H9 (cell line): ENCODE measurements at regions not wholly inside any gene's neighbourhood (a gene's known extent, or its start where the extent isn't known, plus 50 kb on each side); places are given as distances from the start of the nearest gene placed in this dataset.

Experiments used
- DNase-seq: peaks from one replicate; pipeline ENCODE4 v3.0.0-alpha.2; 2017
- H2AFZ ChIP-seq: one replicate; pipeline ENCODE4 v1.6.1; 2013; ENCODE audit warnings: mild to moderate bottlenecking, low read length, control low read depth, moderate library complexity
- H2AK5ac ChIP-seq: 2 replicates; pipeline ENCODE4 v1.6.1; 2013; ENCODE audit warnings: low read length, control low read depth, mixed read lengths; ENCODE audit not compliant: insufficient read length
- H2BK120ac ChIP-seq: one replicate; pipeline ENCODE4 v1.6.1; 2013; ENCODE audit warnings: low read depth, mild to moderate bottlenecking, low read length, control low read depth, inconsistent platforms; ENCODE audit not compliant: poor library complexity, severe bottlenecking
- H2BK12ac ChIP-seq: 2 replicates; pipeline ENCODE4 v1.6.1; 2013; ENCODE audit warnings: low read length, control low read depth, mixed read lengths, low read depth; ENCODE audit not compliant: insufficient read length
- H2BK15ac ChIP-seq: 2 replicates; pipeline ENCODE4 v1.6.1; 2013; ENCODE audit warnings: low read depth, low read length, control low read depth
- H2BK20ac ChIP-seq: one replicate; pipeline ENCODE4 v1.6.1; 2013; ENCODE audit warnings: low read depth, mild to moderate bottlenecking, low read length, control low read depth, inconsistent platforms; ENCODE audit not compliant: poor library complexity, severe bottlenecking
- H2BK5ac ChIP-seq: 2 replicates; pipeline ENCODE4 v1.6.1; 2013; ENCODE audit warnings: low read length, control low read depth, mixed read lengths; ENCODE audit not compliant: insufficient read length
- H3K14ac ChIP-seq: 2 replicates; pipeline ENCODE4 v1.6.1; 2013; ENCODE audit warnings: low read length, control low read depth; ENCODE audit not compliant: insufficient read depth
- H3K18ac ChIP-seq: 2 replicates; pipeline ENCODE4 v1.6.1; 2013; ENCODE audit warnings: low read depth, mild to moderate bottlenecking, mixed read lengths, low read length, control low read depth; ENCODE audit not compliant: insufficient read length
- H3K23ac ChIP-seq: 2 replicates; pipeline ENCODE4 v1.6.1; 2013; ENCODE audit warnings: low read length, control low read depth, mixed read lengths, low read depth; ENCODE audit not compliant: insufficient read length
- H3K23me2 ChIP-seq: 2 replicates; pipeline ENCODE4 v1.6.1; 2013; ENCODE audit warnings: low read depth, mild to moderate bottlenecking, mixed read lengths, low read length, control low read depth; ENCODE audit not compliant: insufficient read length, poor library complexity, severe bottlenecking
- H3K27ac ChIP-seq: 2 replicates; pipeline ENCODE4 v1.5.1; 2013; ENCODE audit warnings: low read length, control low read depth, mixed read lengths, low read depth; ENCODE audit not compliant: insufficient read length
- H3K27me3 ChIP-seq: 2 replicates; pipeline ENCODE4 v1.6.1; 2013; ENCODE audit warnings: low read length, control low read depth, inconsistent platforms; ENCODE audit not compliant: insufficient read depth
- H3K4ac ChIP-seq: 2 replicates; pipeline ENCODE4 v1.6.1; 2013; ENCODE audit warnings: low read depth, mild to moderate bottlenecking, control low read depth, inconsistent platforms, low read length, moderate library complexity
- H3K4me1 ChIP-seq: 2 replicates; pipeline ENCODE4 v1.6.1; 2013; ENCODE audit warnings: low read length, control low read depth, inconsistent platforms; ENCODE audit not compliant: insufficient read depth
- H3K4me2 ChIP-seq: 2 replicates; pipeline ENCODE4 v1.6.1; 2013; ENCODE audit warnings: low read length, control low read depth, mixed read lengths; ENCODE audit not compliant: insufficient read length, insufficient read depth
- H3K56ac ChIP-seq: 2 replicates; pipeline ENCODE4 v1.6.1; 2013; ENCODE audit warnings: low read depth, mild to moderate bottlenecking, mixed read lengths, low read length, control low read depth; ENCODE audit not compliant: insufficient read length
- H3K79me1 ChIP-seq: 2 replicates; pipeline ENCODE4 v1.6.1; 2013; ENCODE audit warnings: low read depth, mild to moderate bottlenecking, moderate library complexity, low read length, control low read depth, inconsistent platforms; ENCODE audit not compliant: insufficient read depth, poor library complexity, severe bottlenecking
- H3K79me2 ChIP-seq: 2 replicates; pipeline ENCODE4 v1.6.1; 2013; ENCODE audit warnings: low read length, control low read depth, inconsistent platforms; ENCODE audit not compliant: insufficient read depth
- H3K9ac ChIP-seq: 2 replicates; pipeline ENCODE4 v1.6.1; 2013; ENCODE audit warnings: low read length, control low read depth, mixed read lengths; ENCODE audit not compliant: insufficient read length; ENCODE audit errors: extremely low read depth
- H3K9me3 ChIP-seq: one replicate; pipeline ENCODE4 v1.6.1; 2013; ENCODE audit warnings: low read depth, low read length, inconsistent platforms; ENCODE audit not compliant: control insufficient read depth
- H3T11ph ChIP-seq: one replicate; pipeline ENCODE4 v1.6.1; 2013; ENCODE audit warnings: mild to moderate bottlenecking, low read length, control low read depth, inconsistent platforms
- H4K20me1 ChIP-seq: one replicate; pipeline ENCODE4 v1.6.1; 2013; ENCODE audit not compliant: control insufficient read depth, insufficient read length, insufficient read depth
- H4K5ac ChIP-seq: 2 replicates; pipeline ENCODE4 v1.6.1; 2013; ENCODE audit warnings: low read depth, mild to moderate bottlenecking, mixed read lengths, low read length, control low read depth; ENCODE audit not compliant: insufficient read length
- H4K8ac ChIP-seq: replicated peaks from 2 replicates; pipeline ENCODE4 v1.6.1; 2013; ENCODE audit warnings: low read length, control low read depth, mixed read lengths, low read depth; ENCODE audit not compliant: insufficient read length
- H4K91ac ChIP-seq: 2 replicates; pipeline ENCODE4 v1.6.1; 2013; ENCODE audit warnings: low read depth, mild to moderate bottlenecking, moderate library complexity, mixed read lengths, low read length, control low read depth; ENCODE audit not compliant: insufficient read length
- H3K27ac Mint-ChIP-seq, 3 experiments: 2 replicates in 2 of 3; 3 replicates in 1 of 3; pipeline ENCODE4 v1.8.0; 2020 to 2021; ENCODE audit warnings: mixed read lengths in 3 of 3, mild to moderate bottlenecking in 1 of 3, moderate library complexity in 1 of 3
- H3K27me3 Mint-ChIP-seq: 2 replicates; pipeline ENCODE4 v1.8.0; 2021; ENCODE audit warnings: low read depth, mild to moderate bottlenecking, moderate library complexity, mixed read lengths
- H3K36me3 Mint-ChIP-seq, 3 experiments: 2 replicates in 2 of 3; 3 replicates in 1 of 3; pipeline ENCODE4 v1.8.0; 2020 to 2021; ENCODE audit warnings: low read depth in 3 of 3, mixed read lengths in 3 of 3; ENCODE audit not compliant: insufficient read depth in 1 of 3
- H3K4me1 Mint-ChIP-seq, 2 experiments: 2 replicates each; pipeline ENCODE4 v1.8.0; 2020; ENCODE audit warnings: mixed read lengths in 2 of 2
- H3K4me3 Mint-ChIP-seq, 2 experiments: 2 replicates in 1 of 2; 3 replicates in 1 of 2; pipeline ENCODE4 v1.8.0; 2020 to 2021; ENCODE audit warnings: mild to moderate bottlenecking in 2 of 2, mixed read lengths in 2 of 2, moderate library complexity in 1 of 2
- H3K9me3 Mint-ChIP-seq, 2 experiments: 2 replicates in 1 of 2; 3 replicates in 1 of 2; pipeline ENCODE4 v1.8.0; 2020; ENCODE audit warnings: mild to moderate bottlenecking in 2 of 2, mixed read lengths in 2 of 2, moderate library complexity in 1 of 2
- CTCF ChIP-seq: fragments of 200-600 bp; sonication (generic); conservative IDR thresholded peaks from 3 replicates; pipeline ENCODE4 v1.8.0; 2021; ENCODE audit warnings: antibody characterized with exemption, mild to moderate bottlenecking
- WGBS: extraction: QIAGEN DNeasy Blood & Tissue Kit; methylation state at CpG from one replicate; pipeline ENCODE4 v1.1.7; 2013; ENCODE audit warnings: missing lambda C conversion rate, low lambda C conversion rate, mixed read lengths; ENCODE audit not compliant: insufficient read length; ENCODE audit errors: extremely low coverage; 5-methylcytosine and 5-hydroxymethylcytosine counted together

- Histone ChIP-seq H3T11ph (no peak overlapping the region), H3K9me3 (no peaks in the 10 kb centered on the region), H3K9ac (no peak overlapping the region), H4K91ac (no peak overlapping the region), H3K23ac (no peak overlapping the region), H3K18ac (no peak overlapping the region), H3K4me2 (no peak overlapping the region), H4K5ac (no peak overlapping the region), H3K4ac (no peak overlapping the region), H3K4me1 (no peaks in the 10 kb centered on the region), H3K79me2 (no peaks in the 10 kb centered on the region), H2BK15ac (no peak overlapping the region), H3K14ac (no peak overlapping the region), H3K27me3 (no peaks in the 10 kb centered on the region), H3K27ac (no peak overlapping the region), H2AK5ac (no peak overlapping the region), H4K20me1 (no peaks in the 10 kb centered on the region), H3K56ac (no peak overlapping the region), H2BK5ac (no peak overlapping the region), H2BK120ac (no peak overlapping the region), H3K23me2 (no peaks in the 10 kb centered on the region), H4K8ac (no peak overlapping the region), H2BK20ac (no peak overlapping the region), H3K79me1 (no peaks in the 10 kb centered on the region), H2BK12ac (no peak overlapping the region), H2AFZ (no peak overlapping the region)
- Mint-ChIP-seq H3K27me3 (no peaks in the 10 kb centered on the region), H3K36me3 (peaks cover 7 to 13% (median 9%) of the 10 kb centered on the region in 3 experiments; a peak in 6 of 7 replicates), H3K9me3 (peaks cover 12 to 14% of the 10 kb centered on the region in 2 experiments), H3K4me3 (no peak overlapping the region), H3K27ac (no peak overlapping the region), H3K4me1 (no peaks in the 10 kb centered on the region)
- DNase-seq, result no peak
- TF ChIP-seq CTCF, result no peak
- WGBS, result no CpG with 5 or more reads among the region's 4 CpGs
Observed at GRCh38 chr6:168985705-168986104, 267.9 kb downstream of the THBS2 start.
